DND-41 (cell line): ENCODE measurements at regions not wholly inside any gene's neighbourhood (a gene's known extent, or its start where the extent isn't known, plus 50 kb on each side); places are given as distances from the start of the nearest gene placed in this dataset.
"Not testable (repeated sequence)": the region's sequence is repeated elsewhere in the genome, so short reads cannot be mapped to it uniquely, and the experiment has no call there.

Source experiments
- CTCF ChIP-seq: IDR thresholded peaks from 2 replicates; pipeline ENCODE4 v1.5.1; 2012; ENCODE audit warnings: borderline replicate concordance, low read length, moderate library complexity, mild to moderate bottlenecking; ENCODE audit not compliant: poor library complexity, severe bottlenecking; ENCODE audit errors: extremely low read depth
- EZH2 ChIP-seq: IDR thresholded peaks from 3 replicates; pipeline ENCODE4 v1.6.1; 2012; ENCODE audit warnings: borderline replicate concordance, low read depth, mild to moderate bottlenecking, moderate library complexity, low read length, inconsistent platforms; ENCODE audit not compliant: severe bottlenecking

GRCh38 chr2:150194816-150195215 is 292.7 kb downstream of the RND3 start:
- TF ChIP-seq CTCF, EZH2: not testable (repeated sequence)
